ENCODE measurements at regions not wholly inside any gene's neighbourhood (a gene's known extent, or its start where the extent isn't known, plus 50 kb on each side); places are given as distances from the start of the nearest gene placed in this dataset.

- DNase-seq = no peak
- no peaks in the 10 kb centered on the region for H3K36me3 Mint-ChIP-seq (ENCODE audit: low read depth)
- no peak for ATAC-seq
- ChIA-PET CTCF (no interaction called here), POLR2A (no interaction called here)
- H3K4me3 Mint-ChIP-seq = no peak overlapping the region
- no peak overlapping the region for H3K27ac Mint-ChIP-seq
- H3K27me3 Mint-ChIP-seq = no peaks in the 10 kb centered on the region
- TF ChIP-seq CTCF (IDR thresholded peaks at IDR 0.05) = no peak
- H3K9me3 Mint-ChIP-seq = peaks cover 4% of the 10 kb centered on the region
- H3K4me1 Mint-ChIP-seq (ENCODE audit: low read depth) = no peaks in the 10 kb centered on the region
- intact Hi-C loops (cut with micrococcal nuclease) = no loop called here
Measured at GRCh38 chr17:71413935-71414334, 706.9 kb upstream of the SOX9 start.

DNA sequence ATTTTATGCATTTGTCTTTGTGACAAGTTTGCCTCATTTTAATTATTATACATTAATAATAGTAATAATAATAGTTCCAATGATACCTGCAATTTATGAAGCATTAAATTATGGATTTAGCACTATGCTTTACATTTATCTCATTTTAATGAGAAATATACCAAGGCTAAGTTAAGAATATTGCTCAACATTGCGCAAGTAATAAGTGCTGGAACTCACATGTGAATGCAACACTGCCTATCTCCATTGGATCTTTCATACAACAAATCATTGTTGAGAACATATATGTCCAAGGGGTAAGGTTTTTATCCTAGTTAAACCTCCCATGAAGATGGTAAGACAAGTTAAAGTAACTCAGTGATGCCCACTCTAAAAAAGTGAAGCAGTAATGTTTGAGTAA, 703.7 kb upstream of the SOX9 start:
- intact Hi-C loops (cut with micrococcal nuclease) = no loop called here
- ChIA-PET POLR2A (no interaction called here), CTCF (no interaction called here)
- H3K9me3 Mint-ChIP-seq = peaks cover 4% of the 10 kb centered on the region
- no peak overlapping the region for H3K27ac Mint-ChIP-seq
- DNase-seq = no peak
- H3K4me3 Mint-ChIP-seq = no peak overlapping the region
- H3K27me3 Mint-ChIP-seq = no peaks in the 10 kb centered on the region
- no peak for ATAC-seq
- no peaks in the 10 kb centered on the region for H3K4me1 Mint-ChIP-seq (ENCODE audit: low read depth)
- H3K36me3 Mint-ChIP-seq (ENCODE audit: low read depth) = no peaks in the 10 kb centered on the region
- TF ChIP-seq CTCF (IDR thresholded peaks at IDR 0.05) = no peak

DNA sequence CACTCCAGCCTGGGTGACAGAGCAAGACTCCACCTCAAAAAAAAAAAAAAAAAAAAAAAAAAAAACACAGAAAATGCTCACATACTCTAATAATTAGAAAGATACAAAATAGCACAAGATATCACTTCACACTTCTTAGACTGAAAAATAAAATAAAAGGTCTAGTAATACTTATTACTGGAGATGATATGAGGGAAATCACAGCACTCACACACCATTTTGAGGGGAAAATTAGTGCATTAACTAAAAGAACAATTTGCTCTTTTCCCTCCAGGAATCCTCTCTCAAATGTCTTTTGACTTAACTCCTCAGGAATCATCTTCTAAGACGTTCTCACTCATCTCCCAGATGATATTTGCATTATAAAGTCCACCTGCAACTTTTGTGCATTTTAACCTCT, 697.9 kb upstream of the SOX9 start:
- POLR2A ChIA-PET = no interaction called here
- no peaks in the 10 kb centered on the region for H3K27me3 Mint-ChIP-seq
- H3K4me1 Mint-ChIP-seq (ENCODE audit: low read depth) = no peaks in the 10 kb centered on the region
- ATAC-seq (no peak), DNase-seq (no peak)
- intact Hi-C loops (cut with micrococcal nuclease) = no loop called here
- no peak overlapping the region for H3K4me3 Mint-ChIP-seq
- no peak for TF ChIP-seq CTCF (IDR thresholded peaks at IDR 0.05)
- H3K9me3 Mint-ChIP-seq = peaks cover 10% of the 10 kb centered on the region
- CTCF ChIA-PET = no interaction called here
- H3K27ac Mint-ChIP-seq = no peak overlapping the region
- H3K36me3 Mint-ChIP-seq (ENCODE audit: low read depth) = no peaks in the 10 kb centered on the region

DNA sequence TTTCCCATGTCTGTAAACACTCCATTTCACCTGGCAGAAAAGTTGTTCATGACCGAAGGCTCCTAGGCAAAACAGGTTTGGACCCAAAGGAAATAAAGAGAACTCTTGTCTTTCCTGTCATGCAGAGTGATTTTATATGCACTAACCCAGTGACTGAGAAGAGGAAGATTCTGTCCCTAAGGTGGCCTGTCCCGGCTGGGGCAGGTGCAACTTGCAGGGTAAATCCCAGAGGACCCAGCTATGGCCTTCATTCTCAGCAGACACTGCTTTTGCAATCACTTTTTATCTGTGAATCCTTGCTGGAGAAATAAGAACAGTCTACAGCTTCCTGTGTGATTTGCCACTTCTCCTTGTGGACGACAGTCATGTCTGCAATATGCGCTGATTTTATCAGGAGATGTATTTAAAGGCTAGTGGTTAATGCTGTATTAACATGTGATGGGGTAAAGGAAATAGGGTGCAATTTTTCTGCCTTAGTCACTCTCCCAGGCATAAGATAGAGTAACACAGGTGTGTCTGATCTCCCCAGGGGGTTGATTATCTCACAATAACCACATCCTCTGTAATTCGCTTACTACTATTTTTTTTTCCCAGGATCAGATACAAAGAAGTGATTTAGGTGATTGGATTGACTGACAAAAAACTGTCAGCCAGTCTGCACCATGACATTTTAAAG, 696.8 kb upstream of the SOX9 start:
- no peak overlapping the region for H3K4me3 Mint-ChIP-seq
- peaks cover 14% of the 10 kb centered on the region for H3K9me3 Mint-ChIP-seq
- H3K27ac Mint-ChIP-seq = no peak overlapping the region
- ATAC-seq (no peak), DNase-seq (no peak)
- POLR2A ChIA-PET = no interaction called here
- CTCF ChIA-PET = no interaction called here
- TF ChIP-seq CTCF (IDR thresholded peaks at IDR 0.05) = no peak
- H3K27me3 Mint-ChIP-seq = no peaks in the 10 kb centered on the region
- no peaks in the 10 kb centered on the region for H3K36me3 Mint-ChIP-seq (ENCODE audit: low read depth)
- no peaks in the 10 kb centered on the region for H3K4me1 Mint-ChIP-seq (ENCODE audit: low read depth)
- intact Hi-C loops (cut with micrococcal nuclease) = no loop called here

DNA sequence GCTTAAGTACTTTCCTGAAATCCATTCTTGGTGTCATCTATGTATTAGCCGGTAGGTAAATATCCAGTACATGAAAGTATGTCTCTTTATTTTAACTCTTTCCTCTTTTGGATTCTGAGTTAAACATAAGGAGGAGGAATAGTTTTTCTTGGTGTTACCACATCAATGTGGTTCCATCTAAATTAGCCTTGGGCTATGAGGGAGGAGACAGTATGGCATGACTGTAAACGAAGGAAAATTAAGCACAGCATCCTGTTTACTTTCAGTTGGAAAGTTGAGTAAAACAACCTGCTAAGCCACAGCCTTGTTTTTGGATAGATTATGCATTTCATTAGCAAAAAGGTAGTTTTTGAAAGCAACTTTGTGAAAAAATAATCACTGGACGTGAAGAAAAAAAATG, 693.0 kb upstream of the SOX9 start:
- POLR2A ChIA-PET = no interaction called here
- DNase-seq = no peak
- H3K4me1 Mint-ChIP-seq (ENCODE audit: low read depth) = no peaks in the 10 kb centered on the region
- intact Hi-C loops (cut with micrococcal nuclease) = no loop called here
- H3K36me3 Mint-ChIP-seq (ENCODE audit: low read depth) = no peaks in the 10 kb centered on the region
- CTCF ChIA-PET = no interaction called here
- no peaks in the 10 kb centered on the region for H3K27me3 Mint-ChIP-seq
- H3K27ac Mint-ChIP-seq = no peak overlapping the region
- no peak overlapping the region for H3K4me3 Mint-ChIP-seq
- no peak for TF ChIP-seq CTCF (IDR thresholded peaks at IDR 0.05)
- ATAC-seq = no peak
- H3K9me3 Mint-ChIP-seq = peaks cover 10% of the 10 kb centered on the region

Data from activated CD8-positive, alpha-beta T cell treated with anti-CD3 and anti-CD28 coated beads for 36 hours (primary cell).